Endothelial cell (in vitro differentiated cells): ENCODE measurements at regions not wholly inside any gene's neighbourhood (a gene's known extent, or its start where the extent isn't known, plus 50 kb on each side); places are given as distances from the start of the nearest gene placed in this dataset.

ENCODE experiments used
- DNase-seq: peaks from one replicate; pipeline ENCODE4 v3.0.0; 2021; ENCODE audit warnings: low spot score
- H3K27ac Mint-ChIP-seq: one replicate; pipeline ENCODE4 v1.8.0; 2021; ENCODE audit warnings: mixed read lengths, inconsistent platforms; ENCODE audit not compliant: unreplicated experiment
- H3K27me3 Mint-ChIP-seq: one replicate; pipeline ENCODE4 v1.8.0; 2021; ENCODE audit warnings: mild to moderate bottlenecking, moderate library complexity, mixed read lengths, inconsistent platforms; ENCODE audit not compliant: unreplicated experiment
- H3K36me3 Mint-ChIP-seq: one replicate; pipeline ENCODE4 v1.8.0; 2021; ENCODE audit warnings: mild to moderate bottlenecking, low read depth, mixed read lengths, inconsistent platforms; ENCODE audit not compliant: unreplicated experiment
- H3K4me1 Mint-ChIP-seq: one replicate; pipeline ENCODE4 v1.8.0; 2021; ENCODE audit warnings: mild to moderate bottlenecking, mixed read lengths, inconsistent platforms; ENCODE audit not compliant: unreplicated experiment
- H3K4me3 Mint-ChIP-seq: one replicate; pipeline ENCODE4 v1.8.0; 2021; ENCODE audit warnings: mild to moderate bottlenecking, mixed read lengths, inconsistent platforms; ENCODE audit not compliant: unreplicated experiment
- H3K9me3 Mint-ChIP-seq: one replicate; pipeline ENCODE4 v1.8.0; 2021; ENCODE audit warnings: mixed read lengths, inconsistent platforms; ENCODE audit not compliant: unreplicated experiment
- TF ChIP-seq, protein P1 (sequence below): fragments of 200-600 bp; sonication (generic); IDR thresholded peaks from one replicate; pipeline ENCODE4 v1.5.0; 2021; ENCODE audit warnings: antibody characterized with exemption; ENCODE audit not compliant: unreplicated experiment

DNA sequence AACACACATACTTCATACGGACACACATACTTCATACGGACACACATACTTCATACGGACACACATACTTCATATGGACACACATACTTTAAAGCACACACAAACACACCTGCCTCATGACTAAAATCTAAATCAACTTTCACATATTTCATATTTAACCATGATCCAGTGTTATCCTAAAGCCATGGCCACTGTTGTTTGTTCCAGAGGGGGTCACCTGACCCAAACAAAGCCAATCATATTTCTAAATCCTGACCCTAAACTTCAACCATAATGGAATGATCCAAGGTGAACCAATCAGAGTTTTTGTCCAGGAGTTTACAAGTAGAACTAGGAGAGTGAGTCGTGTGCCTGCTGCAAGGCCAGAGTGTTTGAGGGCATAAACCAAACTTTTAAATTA is 97.2 kb upstream of the KIT start:
- Mint-ChIP-seq H3K36me3 (peaks cover 4% of the 10 kb centered on the region), H3K27ac (no peak overlapping the region), H3K4me3 (no peak overlapping the region), H3K9me3 (no peaks in the 10 kb centered on the region), H3K27me3 (peaks cover 5% of the 10 kb centered on the region), H3K4me1 (peaks cover 31% of the 10 kb centered on the region)
- TF ChIP-seq, protein P1, sequence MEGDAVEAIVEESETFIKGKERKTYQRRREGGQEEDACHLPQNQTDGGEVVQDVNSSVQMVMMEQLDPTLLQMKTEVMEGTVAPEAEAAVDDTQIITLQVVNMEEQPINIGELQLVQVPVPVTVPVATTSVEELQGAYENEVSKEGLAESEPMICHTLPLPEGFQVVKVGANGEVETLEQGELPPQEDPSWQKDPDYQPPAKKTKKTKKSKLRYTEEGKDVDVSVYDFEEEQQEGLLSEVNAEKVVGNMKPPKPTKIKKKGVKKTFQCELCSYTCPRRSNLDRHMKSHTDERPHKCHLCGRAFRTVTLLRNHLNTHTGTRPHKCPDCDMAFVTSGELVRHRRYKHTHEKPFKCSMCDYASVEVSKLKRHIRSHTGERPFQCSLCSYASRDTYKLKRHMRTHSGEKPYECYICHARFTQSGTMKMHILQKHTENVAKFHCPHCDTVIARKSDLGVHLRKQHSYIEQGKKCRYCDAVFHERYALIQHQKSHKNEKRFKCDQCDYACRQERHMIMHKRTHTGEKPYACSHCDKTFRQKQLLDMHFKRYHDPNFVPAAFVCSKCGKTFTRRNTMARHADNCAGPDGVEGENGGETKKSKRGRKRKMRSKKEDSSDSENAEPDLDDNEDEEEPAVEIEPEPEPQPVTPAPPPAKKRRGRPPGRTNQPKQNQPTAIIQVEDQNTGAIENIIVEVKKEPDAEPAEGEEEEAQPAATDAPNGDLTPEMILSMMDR, result no peak
- no peak for DNase-seq

- no peak overlapping the region for H3K27ac Mint-ChIP-seq
- H3K9me3 Mint-ChIP-seq, result no peaks in the 10 kb centered on the region
Measured at GRCh38 chr4:54561940-54562339, 95.8 kb upstream of the KIT start.

DNA sequence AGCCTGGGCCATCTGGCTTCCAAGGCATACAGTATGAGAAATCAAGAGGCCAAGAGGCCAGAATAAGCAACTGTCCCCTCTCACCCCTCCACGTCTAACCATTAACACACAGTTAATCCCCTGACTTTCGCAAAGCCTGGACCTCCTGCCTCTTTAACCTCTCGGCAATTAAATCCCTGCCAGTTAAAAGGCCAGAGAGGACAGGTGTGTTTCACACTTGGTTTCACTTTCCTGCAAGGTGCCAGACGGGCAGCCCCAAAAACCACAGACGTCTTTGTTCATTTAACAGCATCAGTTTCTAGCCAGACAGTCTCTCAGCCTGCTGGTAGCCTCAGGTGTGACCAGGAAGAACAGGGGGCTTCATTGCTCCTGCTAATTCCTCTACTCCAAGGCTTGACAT is 91.1 kb upstream of the KIT start:
- H3K27ac Mint-ChIP-seq, result no peak overlapping the region
- no peak overlapping the region for H3K4me3 Mint-ChIP-seq

More at GRCh38 chr4:54561940-54562339, 95.8 kb upstream of the KIT start:
- Mint-ChIP-seq H3K36me3 (no peaks in the 10 kb centered on the region), H3K4me1 (peaks cover 31% of the 10 kb centered on the region), H3K27me3 (peaks cover 2% of the 10 kb centered on the region), H3K4me3 (no peak overlapping the region)
- TF ChIP-seq, protein P1, result no peak
- DNase-seq, result no peak

GRCh38 chr4:54567327-54567726 is 90.4 kb upstream of the KIT start:
- peaks cover 28% of the 10 kb centered on the region for H3K4me1 Mint-ChIP-seq
- TF ChIP-seq, protein P1, result no peak
- no peaks in the 10 kb centered on the region for H3K9me3 Mint-ChIP-seq
- no peak for DNase-seq
- no peaks in the 10 kb centered on the region for H3K36me3 Mint-ChIP-seq
- no peak overlapping the region for H3K4me3 Mint-ChIP-seq
- no peak overlapping the region for H3K27ac Mint-ChIP-seq
- H3K27me3 Mint-ChIP-seq, result no peaks in the 10 kb centered on the region

More for the DNA sequence above, 91.1 kb upstream of the KIT start:
- H3K27me3 Mint-ChIP-seq, result no peaks in the 10 kb centered on the region
- no peaks in the 10 kb centered on the region for H3K36me3 Mint-ChIP-seq
- peaks cover 26% of the 10 kb centered on the region for H3K4me1 Mint-ChIP-seq
- TF ChIP-seq, protein P1, result no peak
- no peaks in the 10 kb centered on the region for H3K9me3 Mint-ChIP-seq
- DNase-seq, result no peak

- no peaks in the 10 kb centered on the region for H3K27me3 Mint-ChIP-seq
- H3K4me1 Mint-ChIP-seq, result peaks cover 29% of the 10 kb centered on the region
- no peak for DNase-seq
- H3K9me3 Mint-ChIP-seq, result no peaks in the 10 kb centered on the region
- H3K27ac Mint-ChIP-seq, result no peak overlapping the region
- H3K36me3 Mint-ChIP-seq, result no peaks in the 10 kb centered on the region
- H3K4me3 Mint-ChIP-seq, result no peak overlapping the region
- TF ChIP-seq, protein P1, result no peak
Measured at GRCh38 chr4:54568184-54568583, 89.6 kb upstream of the KIT start.
